ENCODE measurements at regions not wholly inside any gene's neighbourhood (a gene's known extent, or its start where the extent isn't known, plus 50 kb on each side); places are given as distances from the start of the nearest gene placed in this dataset.

DNA sequence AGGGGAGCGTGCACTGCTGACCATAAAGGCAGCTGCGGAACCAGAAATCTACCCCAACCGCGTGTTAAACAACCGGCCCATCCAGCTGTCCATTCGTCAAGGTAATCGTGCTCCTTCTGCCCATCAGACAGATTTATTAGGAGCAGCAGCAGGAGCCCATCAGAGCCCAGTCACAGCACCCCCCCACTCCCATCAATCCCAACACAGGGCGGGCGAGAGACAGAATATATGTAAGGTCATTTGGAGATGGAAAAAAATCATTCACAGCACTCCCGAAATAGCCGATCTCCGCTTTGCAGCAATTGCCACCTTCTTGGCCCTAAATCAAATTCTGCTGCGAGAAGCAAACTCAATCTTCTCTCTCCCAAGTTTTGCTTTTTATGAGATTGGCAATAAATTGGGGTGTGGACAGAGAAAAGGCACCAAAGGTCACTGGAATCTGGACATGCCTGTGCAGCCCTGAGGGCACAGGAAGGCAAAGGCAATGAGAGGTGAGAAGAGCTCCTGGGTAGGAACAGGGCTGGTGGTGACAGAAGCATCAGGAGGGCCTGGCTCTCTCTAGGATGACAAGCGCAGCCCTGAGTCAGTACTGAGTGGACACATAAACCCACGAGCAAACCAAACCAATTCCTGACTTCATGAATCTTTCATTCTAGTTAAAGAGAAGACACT lies 145.0 kb upstream of the ZMIZ1 start:
- no peak for DNase-seq
- in situ Hi-C loops (cut with HindIII; ENCODE audit: low pct_ligation_motif_present, low pct_unique_long_range_greater_than_20kb, low sequenced_read_pairs) = no loop called here

- in situ Hi-C loops (cut with HindIII; ENCODE audit: low pct_ligation_motif_present, low pct_unique_long_range_greater_than_20kb, low sequenced_read_pairs) = no loop called here
- DNase-seq = no peak
Measured at GRCh38 chr10:78924319-78925003, 144.3 kb upstream of the ZMIZ1 start.

GRCh38 chr10:78925275-78925674 lies 143.5 kb upstream of the ZMIZ1 start:
- DNase-seq = no peak
- in situ Hi-C loops (cut with HindIII; ENCODE audit: low pct_ligation_motif_present, low pct_unique_long_range_greater_than_20kb, low sequenced_read_pairs) = no loop called here

GRCh38 chr10:78925800-78926319 lies 142.9 kb upstream of the ZMIZ1 start:
- DNase-seq = peak; percentile 41
- in situ Hi-C loops (cut with HindIII; ENCODE audit: low pct_ligation_motif_present, low pct_unique_long_range_greater_than_20kb, low sequenced_read_pairs) = no loop called here

GRCh38 chr10:78927257-78927995 lies 141.3 kb upstream of the ZMIZ1 start:
- in situ Hi-C loops (cut with HindIII; ENCODE audit: low pct_ligation_motif_present, low pct_unique_long_range_greater_than_20kb, low sequenced_read_pairs) = no loop called here
- no peak for DNase-seq

DNA sequence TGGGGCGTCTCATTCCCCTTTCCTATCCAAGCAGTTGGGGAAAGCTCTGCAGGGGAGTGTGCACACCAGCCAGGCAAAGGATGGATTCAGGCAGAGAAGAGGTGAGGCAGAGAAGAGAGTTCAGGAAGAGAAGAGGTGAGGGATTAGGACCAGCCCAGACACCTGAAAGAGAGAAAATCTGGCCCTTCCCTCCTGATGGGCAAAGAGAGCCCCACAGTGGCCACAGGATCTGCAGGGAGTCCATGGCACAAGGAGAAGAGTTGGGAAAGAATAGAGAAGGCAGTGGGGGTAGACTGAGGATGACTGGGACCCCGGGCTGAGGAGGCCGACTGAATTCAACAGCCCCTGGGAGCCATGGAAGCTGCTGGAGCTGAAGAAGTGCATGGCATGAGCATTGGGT lies 140.4 kb upstream of the ZMIZ1 start:
- in situ Hi-C loops (cut with HindIII; ENCODE audit: low pct_ligation_motif_present, low pct_unique_long_range_greater_than_20kb, low sequenced_read_pairs) = no loop called here
- DNase-seq = no peak

- in situ Hi-C loops (cut with HindIII; ENCODE audit: low pct_ligation_motif_present, low pct_unique_long_range_greater_than_20kb, low sequenced_read_pairs) = no loop called here
- no peak for DNase-seq
Measured at GRCh38 chr10:78929541-78929940, 139.2 kb upstream of the ZMIZ1 start.

GRCh38 chr10:78931321-78932053 lies 137.3 kb upstream of the ZMIZ1 start:
- DNase-seq = peak; percentile 66
- in situ Hi-C loops (cut with HindIII; ENCODE audit: low pct_ligation_motif_present, low pct_unique_long_range_greater_than_20kb, low sequenced_read_pairs) = no loop called here

DNA sequence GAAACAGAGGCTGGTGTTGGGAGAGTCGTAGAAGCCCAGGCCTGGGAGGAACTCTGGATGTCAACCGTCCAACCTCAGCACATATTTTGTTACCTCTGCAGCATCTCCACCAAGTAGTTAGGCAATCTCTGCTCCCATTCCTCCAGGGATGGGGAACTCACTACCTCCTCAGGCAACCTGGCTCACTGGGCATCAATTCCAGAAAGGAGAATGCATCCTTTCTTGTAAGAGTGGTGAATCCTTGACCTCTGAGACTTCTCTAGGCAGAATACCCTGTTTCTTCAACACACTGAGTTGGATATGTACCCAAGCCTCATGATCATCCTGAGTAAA lies 136.7 kb upstream of the ZMIZ1 start:
- DNase-seq = no peak
- in situ Hi-C loops (cut with HindIII; ENCODE audit: low pct_ligation_motif_present, low pct_unique_long_range_greater_than_20kb, low sequenced_read_pairs) = no loop called here

GRCh38 chr10:78932861-78933260 lies 135.9 kb upstream of the ZMIZ1 start:
- in situ Hi-C loops (cut with HindIII; ENCODE audit: low pct_ligation_motif_present, low pct_unique_long_range_greater_than_20kb, low sequenced_read_pairs) = no loop called here
- no peak for DNase-seq

DNA sequence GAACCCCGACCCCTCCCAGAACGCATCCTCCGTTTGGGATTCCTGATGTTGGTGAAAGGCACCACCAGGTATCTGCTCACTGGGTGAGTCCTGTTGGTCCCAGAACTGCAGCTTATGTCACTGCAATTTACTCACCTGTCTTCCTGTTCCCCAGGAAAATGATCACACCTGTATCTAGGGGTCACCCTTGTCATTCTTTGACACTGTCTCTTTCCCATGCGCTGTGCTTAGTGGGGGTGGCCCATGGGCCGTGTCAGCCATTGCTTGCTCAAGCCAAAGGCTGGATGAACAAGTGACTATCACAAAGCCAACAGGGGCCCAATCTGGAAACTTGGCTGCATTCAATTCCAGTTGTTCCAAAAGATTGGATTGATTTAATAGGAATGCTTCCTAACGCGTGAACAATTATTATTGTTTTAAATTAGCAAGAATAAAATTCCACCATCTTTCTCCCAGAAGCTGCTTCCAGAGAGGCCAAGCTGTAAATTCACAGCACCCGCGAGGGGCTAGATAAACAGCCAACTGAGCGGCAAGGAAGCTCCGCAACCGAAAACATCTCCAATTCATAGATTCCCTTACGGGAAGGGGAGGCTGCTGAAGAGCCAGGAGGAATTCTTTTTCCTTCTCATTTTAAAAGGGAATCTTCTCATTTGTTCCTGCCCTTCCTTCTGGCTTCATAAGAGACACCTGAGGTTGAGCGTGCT lies 134.8 kb upstream of the ZMIZ1 start:
- no peak for DNase-seq
- in situ Hi-C loops (cut with HindIII; ENCODE audit: low pct_ligation_motif_present, low pct_unique_long_range_greater_than_20kb, low sequenced_read_pairs) = no loop called here

- in situ Hi-C loops (cut with HindIII; ENCODE audit: low pct_ligation_motif_present, low pct_unique_long_range_greater_than_20kb, low sequenced_read_pairs) = no loop called here
- DNase-seq = no peak
Measured at GRCh38 chr10:78934532-78934898, 134.3 kb upstream of the ZMIZ1 start.

DNA sequence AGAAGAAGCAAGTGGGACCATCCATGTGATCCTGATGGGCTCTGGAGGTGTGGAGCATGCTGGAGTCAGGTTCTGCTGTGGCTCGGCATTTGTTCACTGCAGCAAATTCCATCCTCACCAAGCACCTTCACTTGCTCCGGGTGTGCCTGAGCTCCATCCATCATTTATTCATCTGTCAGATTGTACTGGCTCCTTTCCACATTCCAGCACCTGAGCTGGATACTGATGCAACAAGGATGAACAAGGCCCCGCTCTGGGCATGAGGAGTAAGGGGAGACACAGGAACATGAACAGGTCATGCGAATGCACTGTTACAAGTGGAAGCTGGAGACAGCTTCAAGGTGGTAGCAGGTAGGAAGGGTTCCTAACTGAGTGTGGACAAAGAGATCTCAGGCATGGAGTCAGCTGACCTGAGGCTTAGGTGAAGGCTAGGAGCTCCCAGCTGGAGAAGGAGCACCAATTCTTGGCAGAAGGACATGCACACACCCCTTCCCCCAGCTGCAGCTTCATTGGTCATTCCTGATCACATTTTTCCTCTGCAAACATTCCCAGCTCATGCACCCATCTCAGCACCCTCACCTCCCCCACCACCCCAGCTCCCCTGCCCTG lies 133.7 kb upstream of the ZMIZ1 start:
- DNase-seq = no peak
- in situ Hi-C loops (cut with HindIII; ENCODE audit: low pct_ligation_motif_present, low pct_unique_long_range_greater_than_20kb, low sequenced_read_pairs) = no loop called here

DNA sequence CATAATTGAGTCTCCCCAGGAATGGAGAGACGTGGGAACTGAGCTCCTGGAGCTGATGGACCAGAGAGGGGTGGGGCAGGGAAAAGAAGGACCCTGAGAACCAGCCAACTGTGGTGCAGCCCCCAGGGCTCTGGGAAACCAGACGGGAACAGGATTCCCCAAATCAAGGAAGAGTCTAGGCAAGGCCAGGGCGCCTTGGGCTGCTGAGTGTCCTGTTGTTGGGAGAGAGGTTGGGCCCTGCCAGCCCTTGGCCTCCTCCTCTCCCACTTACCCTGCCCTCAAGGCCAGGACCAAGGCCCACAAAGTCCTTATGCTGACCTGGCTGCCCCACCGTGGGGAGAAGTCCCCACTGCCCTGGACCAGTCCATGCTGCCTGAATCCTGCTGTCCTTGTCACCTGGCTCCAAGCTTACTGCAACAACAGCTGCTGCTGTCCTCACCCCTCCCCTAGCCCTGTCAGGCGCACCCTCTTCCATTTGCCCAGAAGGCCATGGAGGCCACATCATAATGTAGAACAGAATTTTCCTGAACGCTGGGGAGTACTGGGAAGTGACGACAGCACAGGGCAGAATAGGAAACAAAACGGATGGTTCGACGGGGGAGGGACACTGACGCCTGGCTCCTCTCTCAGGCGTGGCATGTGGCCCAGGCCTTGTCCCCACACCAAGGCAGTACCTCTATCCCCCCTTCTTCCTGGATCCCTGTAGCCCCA lies 132.9 kb upstream of the ZMIZ1 start:
- in situ Hi-C loops (cut with HindIII; ENCODE audit: low pct_ligation_motif_present, low pct_unique_long_range_greater_than_20kb, low sequenced_read_pairs) = no loop called here
- no peak for DNase-seq

DNA sequence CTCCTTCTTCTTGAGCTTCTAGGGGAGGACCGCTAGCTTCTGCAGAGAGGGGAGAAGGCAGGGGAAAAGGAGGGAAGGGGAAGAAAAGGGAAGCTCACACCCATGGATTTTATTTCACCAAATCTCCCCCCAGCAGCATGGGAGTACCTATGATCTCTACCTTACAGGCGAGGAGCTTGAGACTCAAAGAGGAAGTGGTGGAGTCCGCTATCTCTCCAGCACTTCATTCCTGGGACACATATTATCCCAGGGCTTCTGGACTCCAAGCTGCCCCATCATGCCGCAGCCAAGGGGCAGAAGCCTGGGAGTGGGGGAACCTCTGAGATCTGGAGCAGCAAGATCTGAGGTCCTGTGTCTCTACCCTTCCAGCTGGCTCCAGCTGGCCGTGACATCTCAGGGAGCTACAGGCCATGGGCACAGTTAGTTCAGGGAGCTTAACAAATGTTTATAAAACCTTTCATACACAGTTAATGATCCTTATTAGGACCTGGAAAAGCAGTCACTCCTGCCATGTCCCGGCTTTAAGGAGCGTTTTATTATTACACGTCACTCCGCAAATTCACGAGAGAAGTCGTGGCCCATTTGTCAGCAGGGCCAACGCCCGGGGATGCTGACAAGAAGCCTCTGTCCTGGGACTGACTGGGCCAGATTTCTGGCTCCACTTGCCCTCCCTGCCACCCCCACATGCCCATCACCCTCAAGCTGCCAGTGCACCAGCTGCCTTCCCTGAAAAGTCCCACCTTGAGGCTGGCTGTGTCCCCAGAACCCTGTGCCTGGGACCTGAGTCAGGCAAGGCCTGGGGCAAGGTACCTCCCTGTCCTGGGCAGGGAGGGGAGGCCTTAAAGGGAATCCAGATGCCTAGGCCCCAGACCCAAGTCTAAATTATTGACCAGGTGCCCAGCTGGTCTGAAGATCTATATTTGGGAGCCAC lies 132.1 kb upstream of the ZMIZ1 start:
- DNase-seq = no peak
- in situ Hi-C loops (cut with HindIII; ENCODE audit: low pct_ligation_motif_present, low pct_unique_long_range_greater_than_20kb, low sequenced_read_pairs) = no loop called here

DNA sequence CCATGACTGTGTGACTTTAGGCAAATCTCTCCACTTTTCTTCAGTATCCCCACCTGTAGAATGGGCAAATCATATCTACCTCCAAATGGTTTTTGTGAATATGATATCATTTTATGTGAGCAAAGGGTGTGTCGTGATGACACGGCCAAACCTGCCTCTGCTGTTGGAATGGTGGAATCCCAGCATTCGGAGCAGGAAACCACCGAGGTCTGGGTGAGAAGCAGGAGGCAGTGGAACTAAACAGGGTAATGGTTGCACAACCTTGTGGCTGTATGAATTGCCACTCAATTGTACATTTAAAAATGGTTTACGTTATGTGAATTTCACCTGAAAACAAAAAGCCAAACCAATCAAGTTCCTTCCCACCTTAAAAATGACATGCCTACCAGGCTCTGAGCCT lies 131.4 kb upstream of the ZMIZ1 start:
- in situ Hi-C loops (cut with HindIII; ENCODE audit: low pct_ligation_motif_present, low pct_unique_long_range_greater_than_20kb, low sequenced_read_pairs) = no loop called here
- DNase-seq = no peak
